Esophagus squamous epithelium (tissue), 5 donors: ENCODE measurements at regions not wholly inside any gene's neighbourhood (a gene's known extent, or its start where the extent isn't known, plus 50 kb on each side); places are given as distances from the start of the nearest gene placed in this dataset.
"Not testable (repeated sequence)": the region's sequence is repeated elsewhere in the genome, so short reads cannot be mapped to it uniquely, and the experiment has no call there.

ENCODE experiments used
- DNase-seq: peaks from one replicate; lab custom pipeline; 2025; lab: John Stamatoyannopoulos, UW
- H3K27ac ChIP-seq, 4 donors: fragments of 200-600 bp; sonication (generic); one replicate each; pipeline ENCODE4 v1.5.1; 2016 to 2019; ENCODE audit warnings: mild to moderate bottlenecking in 1 of 4
- H3K27me3 ChIP-seq, 4 donors: fragments of 200-600 bp; sonication (generic); 1 replicate in 3 of 4; 2 replicates in 1 of 4; pipeline versions ENCODE4 v1.5.1 to v1.6.0; 2017 to 2021; ENCODE audit warnings: antibody characterized with exemption in 1 of 4
- H3K36me3 ChIP-seq, 3 donors: fragments of 200-600 bp; sonication (generic); one replicate each; pipeline ENCODE4 v1.5.1; 2016 to 2019
- H3K4me1 ChIP-seq, 3 donors: fragments of 200-600 bp; sonication (generic); one replicate each; pipeline ENCODE4 v1.5.1; 2017 to 2019
- H3K4me3 ChIP-seq, 4 donors: fragments of 200-600 bp; sonication (generic); 1 replicate in 3 of 4; 2 replicates in 1 of 4; pipeline ENCODE4 v1.5.1; 2016 to 2019; ENCODE audit warnings: mild to moderate bottlenecking in 2 of 4, moderate library complexity in 1 of 4
- H3K9me3 ChIP-seq, 3 donors: fragments of 200-600 bp; sonication (generic); one replicate each; pipeline ENCODE4 v1.5.1; 2016 to 2019
- CTCF ChIP-seq, 6 experiments: fragments of 450-650 bp in 4 of 6; fragments of 200-600 bp in 2 of 6; sonication (generic) in 2 of 6; IDR thresholded peaks; one replicate each; pipeline ENCODE4 v1.5.1; 2016 to 2019; ENCODE audit warnings: antibody characterized with exemption in 6 of 6, mild to moderate bottlenecking in 4 of 6, moderate library complexity in 4 of 6
- POLR2A ChIP-seq, 4 donors: fragments of 450-650 bp; IDR thresholded peaks; one replicate each; pipeline ENCODE4 v1.6.1; 2017; ENCODE audit warnings: antibody characterized with exemption in 4 of 4, mild to moderate bottlenecking in 4 of 4, moderate library complexity in 3 of 4
- WGBS, 2 donors: methylation state at CpG; one replicate each; pipeline ENCODE4 v1.1.5; 2018; 5-methylcytosine and 5-hydroxymethylcytosine counted together
- intact Hi-C: fragments of 100-400 bp; cut with DNase I; formaldehyde crosslinking; loops from one replicate; pipeline ENCODE4 v1.15.0; 2022
- donor health status: DM: yes; HTN: yes; CAD: no.

- TF ChIP-seq CTCF (IDR thresholded peaks at IDR 0.05), result no peak
- no peak for TF ChIP-seq POLR2A (IDR thresholded peaks at IDR 0.05)
- intact Hi-C loops, result no loop called here
- DNase-seq, result no peak
- WGBS, 2 donors, result 82 to 93% methylated on average over 5 of the region's 5 CpGs
- Histone ChIP-seq H3K27me3 (no peaks in the 10 kb centered on the region), H3K4me3 (no peak overlapping the region), H3K4me1 (no peaks in the 10 kb centered on the region), H3K36me3 (no peaks in the 10 kb centered on the region), H3K9me3 (peaks cover 0 to 4% (median 0%) of the 10 kb centered on the region in 3 donors), H3K27ac (no peak overlapping the region)
These were observed 77.2 kb upstream of the CTNNA1 start for GRCh38 chr5:138676002-138676401.

- Histone ChIP-seq H3K9me3 (no peaks in the 10 kb centered on the region), H3K27ac (no peak overlapping the region), H3K36me3 (no peaks in the 10 kb centered on the region), H3K27me3 (no peaks in the 10 kb centered on the region), H3K4me3 (no peak overlapping the region), H3K4me1 (peaks cover under 1 to 24% (median 14%) of the 10 kb centered on the region in 3 donors)
- intact Hi-C loops, result no loop called here
- no peak for DNase-seq
- 61 to 71% methylated on average over 8 of the region's 8 CpGs for WGBS, 2 donors
- TF ChIP-seq POLR2A (IDR thresholded peaks at IDR 0.05) (no peak), CTCF (IDR thresholded peaks at IDR 0.05) (no peak)
These were observed 84.5 kb upstream of the CTNNA1 start for GRCh38 chr5:138668451-138669380.

GRCh38 chr5:138667782-138668331, 85.4 kb upstream of the CTNNA1 start:
- H3K27me3 ChIP-seq, H3K9me3 ChIP-seq, intact Hi-C loops, H3K4me3 ChIP-seq, DNase-seq, H3K27ac ChIP-seq, H3K36me3 ChIP-seq: not testable (repeated sequence)
- peaks cover 9 to 32% (median 22%) of the 10 kb centered on the region in 3 donors for H3K4me1 ChIP-seq
- 87 to 93% methylated on average over 2 of the region's 2 CpGs for WGBS, 2 donors

GRCh38 chr5:138666226-138666742, 86.9 kb upstream of the CTNNA1 start:
- DNase-seq, result no peak
- no peaks in the 10 kb centered on the region for H3K36me3 ChIP-seq
- intact Hi-C loops, result no loop called here
- no peaks in the 10 kb centered on the region for H3K9me3 ChIP-seq
- TF ChIP-seq POLR2A (IDR thresholded peaks at IDR 0.05) (no peak), CTCF (IDR thresholded peaks at IDR 0.05) (no peak)
- H3K27me3 ChIP-seq, result no peaks in the 10 kb centered on the region
- H3K4me1 ChIP-seq, result peaks cover 9 to 48% (median 23%) of the 10 kb centered on the region in 3 donors
- H3K4me3 ChIP-seq, result no peak overlapping the region
- no peak overlapping the region for H3K27ac ChIP-seq
- 87 to 96% methylated on average over 8 of the region's 8 CpGs for WGBS, 2 donors

- WGBS, 2 donors, result 80 to 91% methylated on average over 2 to 5 of the region's 5 CpGs
- DNase-seq, result no peak
- TF ChIP-seq CTCF (IDR thresholded peaks at IDR 0.05) (no peak), POLR2A (IDR thresholded peaks at IDR 0.05) (no peak)
- Histone ChIP-seq H3K4me1 (peaks cover 9 to 48% (median 23%) of the 10 kb centered on the region in 3 donors), H3K9me3 (no peaks in the 10 kb centered on the region), H3K4me3 (no peak overlapping the region), H3K36me3 (no peaks in the 10 kb centered on the region), H3K27ac (peak overlapping the region in 3 of 4 donors; percentile 21 to 65 (median 28)), H3K27me3 (no peaks in the 10 kb centered on the region)
- intact Hi-C loops, result no loop called here
These were observed 88.0 kb upstream of the CTNNA1 start for GRCh38 chr5:138665261-138665660.
